ENCODE measurements at regions not wholly inside any gene's neighbourhood (a gene's known extent, or its start where the extent isn't known, plus 50 kb on each side); places are given as distances from the start of the nearest gene placed in this dataset.

- no peak for TF ChIP-seq CTCF (IDR thresholded peaks at IDR 0.05; ENCODE audit: insufficient read depth in 1 of 2, low read depth in 1 of 2, low read length in 1 of 2, severe bottlenecking in 1 of 2, unreplicated experiment in 1 of 2)
- H3K4me1 Mint-ChIP-seq (ENCODE audit: low read depth, unreplicated experiment), result peaks cover 11% of the 10 kb centered on the region
- peaks cover 7% of the 10 kb centered on the region for H3K36me3 Mint-ChIP-seq (ENCODE audit: insufficient read depth, unreplicated experiment)
- no peak overlapping the region for H3K27ac Mint-ChIP-seq (ENCODE audit: unreplicated experiment)
- H3K4me3 Mint-ChIP-seq (ENCODE audit: unreplicated experiment), result no peak overlapping the region
- H3K9me3 Mint-ChIP-seq (ENCODE audit: unreplicated experiment), result no peaks in the 10 kb centered on the region
- no peak for DNase-seq
- POLR2A ChIA-PET, result no interaction called here
- Histone ChIP-seq H3K9me3 (no peaks in the 10 kb centered on the region), H3K4me1 (peaks cover 8% of the 10 kb centered on the region; the same call in 1 of the 2 replicates), H3K27me3 (replicated peaks; ENCODE audit: control insufficient read depth, insufficient read depth, low read length) (no peaks in the 10 kb centered on the region), H3K4me3 (ENCODE audit: low read depth, low read length) (no peak overlapping the region), H3K36me3 (ENCODE audit: control insufficient read depth, insufficient read depth, low read length) (no peaks in the 10 kb centered on the region)
- BruUV-seq (replicated peaks), result no TSS peak
- CTCF ChIA-PET, result no interaction called here
- H3K27me3 Mint-ChIP-seq (ENCODE audit: insufficient read depth, unreplicated experiment), result no peaks in the 10 kb centered on the region
- intact Hi-C loops (cut with micrococcal nuclease; ENCODE audit: unreplicated experiment), result no loop called here
These were observed 228.2 kb upstream of the TPRG1 start for GRCh38 chr3:188943591-188943990.

GRCh38 chr3:188944108-188944507 is 227.7 kb upstream of the TPRG1 start:
- no peak overlapping the region for H3K4me3 ChIP-seq (ENCODE audit: low read depth, low read length)
- no TSS peak for BruUV-seq (replicated peaks)
- H3K9me3 ChIP-seq, result no peaks in the 10 kb centered on the region
- Mint-ChIP-seq H3K36me3 (ENCODE audit: insufficient read depth, unreplicated experiment) (peaks cover 7% of the 10 kb centered on the region), H3K4me1 (ENCODE audit: low read depth, unreplicated experiment) (peaks cover 13% of the 10 kb centered on the region), H3K27me3 (ENCODE audit: insufficient read depth, unreplicated experiment) (no peaks in the 10 kb centered on the region), H3K4me3 (ENCODE audit: unreplicated experiment) (no peak overlapping the region), H3K9me3 (ENCODE audit: unreplicated experiment) (no peaks in the 10 kb centered on the region), H3K27ac (ENCODE audit: unreplicated experiment) (no peak overlapping the region)
- H3K4me1 ChIP-seq, result peaks cover 13% of the 10 kb centered on the region; the same call in 1 of the 2 replicates
- ChIA-PET CTCF (no interaction called here), POLR2A (no interaction called here)
- intact Hi-C loops (cut with micrococcal nuclease; ENCODE audit: unreplicated experiment), result no loop called here
- no peaks in the 10 kb centered on the region for H3K36me3 ChIP-seq (ENCODE audit: control insufficient read depth, insufficient read depth, low read length)
- DNase-seq, result no peak
- no peak for TF ChIP-seq CTCF (IDR thresholded peaks at IDR 0.05; ENCODE audit: insufficient read depth in 1 of 2, low read depth in 1 of 2, low read length in 1 of 2, severe bottlenecking in 1 of 2, unreplicated experiment in 1 of 2)
- no peaks in the 10 kb centered on the region for H3K27me3 ChIP-seq (replicated peaks; ENCODE audit: control insufficient read depth, insufficient read depth, low read length)

- ChIA-PET CTCF (interaction anchor here (0.5 to 1.5 kb wide), 3 partner anchors 933 to 1208 kb away, joined by 3 to 8 read pairs (median 4); no protein-coding TSS in a partner anchor), POLR2A (interaction anchor here (0.6 to 1.0 kb wide), 2 partner anchors 794 to 1190 kb away, joined by 3 to 19 read pairs; no protein-coding TSS in a partner anchor)
- Histone ChIP-seq H3K4me3 (ENCODE audit: low read depth, low read length) (peak overlapping the region; percentile 46; the same call in 1 of the 2 replicates), H3K4me1 (peaks cover 30% of the 10 kb centered on the region), H3K27me3 (replicated peaks; ENCODE audit: control insufficient read depth, insufficient read depth, low read length) (no peaks in the 10 kb centered on the region), H3K36me3 (ENCODE audit: control insufficient read depth, insufficient read depth, low read length) (no peaks in the 10 kb centered on the region), H3K9me3 (no peaks in the 10 kb centered on the region)
- no peak for DNase-seq
- TF ChIP-seq CTCF (IDR thresholded peaks at IDR 0.05; ENCODE audit: insufficient read depth in 1 of 2, low read depth in 1 of 2, low read length in 1 of 2, severe bottlenecking in 1 of 2, unreplicated experiment in 1 of 2), result no peak
- peaks cover 7% of the 10 kb centered on the region for H3K36me3 Mint-ChIP-seq (ENCODE audit: insufficient read depth, unreplicated experiment)
- no peaks in the 10 kb centered on the region for H3K27me3 Mint-ChIP-seq (ENCODE audit: insufficient read depth, unreplicated experiment)
- no peaks in the 10 kb centered on the region for H3K9me3 Mint-ChIP-seq (ENCODE audit: unreplicated experiment)
- TSS peak; percentile 61 for BruUV-seq (replicated peaks)
- intact Hi-C loops (cut with micrococcal nuclease; ENCODE audit: unreplicated experiment), result loop anchor here (1.0 to 5.0 kb wide), 3 partner anchors 28 to 108 kb away; no protein-coding TSS in a partner anchor
- peak overlapping the region; percentile 61 for H3K4me3 Mint-ChIP-seq (ENCODE audit: unreplicated experiment)
- peaks cover 15% of the 10 kb centered on the region for H3K4me1 Mint-ChIP-seq (ENCODE audit: low read depth, unreplicated experiment)
- H3K27ac Mint-ChIP-seq (ENCODE audit: unreplicated experiment), result peak overlapping the region; percentile 62
These were observed 225.2 kb upstream of the TPRG1 start for GRCh38 chr3:188946351-188947240.
